ENCODE measurements at regions not wholly inside any gene's neighbourhood (a gene's known extent, or its start where the extent isn't known, plus 50 kb on each side); places are given as distances from the start of the nearest gene placed in this dataset.

- no peak overlapping the region for H2BK120ac ChIP-seq (ENCODE audit: low read depth, low read length)
- no peak overlapping the region for H3K23ac ChIP-seq (ENCODE audit: low read depth, low read length)
- no peaks in the 10 kb centered on the region for H3K27me3 ChIP-seq (ENCODE audit: control insufficient read depth, insufficient read depth, low read length)
- in situ Hi-C loops (cut with MboI; ENCODE audit: low sequenced_read_pairs) (no loop called here), dilution Hi-C loops (cut with HindIII; ENCODE audit: low sequenced_read_pairs, unreplicated experiment) (no loop called here), intact Hi-C loops (cut with micrococcal nuclease) (no loop called here)
- ChIA-PET CTCF (no interaction called here), POLR2A (ENCODE audit: unreplicated experiment) (no interaction called here)
- no peak overlapping the region for H3K14ac ChIP-seq (replicated peaks; ENCODE audit: low read depth, low read length)
- no peak overlapping the region for H4K8ac ChIP-seq (ENCODE audit: low read depth in 2 of 2, low read length in 2 of 2)
- no peak overlapping the region for H3K9ac ChIP-seq (ENCODE audit: low read depth, low read length)
- no peak overlapping the region for H2AK5ac ChIP-seq (ENCODE audit: low read depth, low read length)
- ATAC-seq (ENCODE audit: low read depth) (no peak), DNase-seq (no peak)
- no peaks in the 10 kb centered on the region for H3K4me1 ChIP-seq (ENCODE audit: control insufficient read depth, insufficient read depth, low read length)
- H3K56ac ChIP-seq (ENCODE audit: extremely low read depth, insufficient read depth, low read length), result no peak overlapping the region
- TF ChIP-seq MXI1 (IDR thresholded peaks at IDR 0.05; ENCODE audit: borderline replicate concordance, low read depth, low read length) (no peak), RFX5 (IDR thresholded peaks at IDR 0.05; ENCODE audit: low read depth, low read length) (no peak), RCOR1 (IDR thresholded peaks at IDR 0.05; ENCODE audit: insufficient replicate concordance, low read length) (no peak)
- no peak overlapping the region for H2BK5ac ChIP-seq (ENCODE audit: low read depth, low read length, poor library complexity, severe bottlenecking)
- no peak overlapping the region for H2BK15ac ChIP-seq (ENCODE audit: low read depth, low read length)
- H3K9me3 ChIP-seq (ENCODE audit: control insufficient read depth, insufficient read depth, low read length), result 0 out of 2 replicates have a peak, but pooled peaks cover 1% of the 10 kb centered on the region
- H4K5ac ChIP-seq (ENCODE audit: low read depth, low read length), result no peak overlapping the region
- H2AK9ac ChIP-seq (replicated peaks; ENCODE audit: low read depth, low read length, poor library complexity), result no peak overlapping the region
- no peak overlapping the region for H2AFZ ChIP-seq (replicated peaks; ENCODE audit: low read length, poor library complexity)
- H4K20me1 ChIP-seq (ENCODE audit: insufficient read depth, low read length), result no peaks in the 10 kb centered on the region
- no peak overlapping the region for H3K18ac ChIP-seq (ENCODE audit: low read depth, low read length)
- H2BK20ac ChIP-seq (ENCODE audit: low read depth, low read length), result no peak overlapping the region
- H4K91ac ChIP-seq (ENCODE audit: insufficient read depth, low read depth, low read length), result no peak overlapping the region
- H3K79me1 ChIP-seq (ENCODE audit: low read depth in 1 of 2, low read length in 2 of 2), result no peaks in the 10 kb centered on the region
- H3K4ac ChIP-seq (ENCODE audit: low read depth, low read length), result no peak overlapping the region
- 50% methylated on average over 1 of the region's 1 CpG; no CpG with 5 or more reads in 1 of the 2 experiments for WGBS, 2 experiments (ENCODE audit: extremely low coverage in 2 of 2, insufficient read length in 1 of 2)
- no peaks in the 10 kb centered on the region for H3K36me3 ChIP-seq (ENCODE audit: control insufficient read depth, insufficient read depth, low read length)
- no peaks in the 10 kb centered on the region for H3K9me1 ChIP-seq (ENCODE audit: insufficient read depth, low read length)
- no peak overlapping the region for H3K4me3 ChIP-seq (ENCODE audit: insufficient read depth, low read depth, low read length)
- H3K4me2 ChIP-seq (ENCODE audit: low read depth, low read length), result no peak overlapping the region
- no TSS peak for BruUV-seq (replicated peaks)
- no peak overlapping the region for H3K27ac ChIP-seq (ENCODE audit: insufficient read depth, low read length)
Measured at GRCh38 chr5:26543987-26544386, 494.4 kb downstream of the CDH9 start.

All from IMR-90 (cell line).